Kidney epithelial cell (primary cell): ENCODE measurements at regions not wholly inside any gene's neighbourhood (a gene's known extent, or its start where the extent isn't known, plus 50 kb on each side); places are given as distances from the start of the nearest gene placed in this dataset.

Experiments
- DNase-seq: peaks from one replicate; pipeline ENCODE4 v3.0.0-alpha.2; 2010; ENCODE audit warnings: low read depth
- H3K27me3 ChIP-seq: 2 replicates; pipeline ENCODE4 v1.6.0; 2011; ENCODE audit warnings: low read length; ENCODE audit not compliant: control insufficient read depth, insufficient read depth
- H3K36me3 ChIP-seq: 2 replicates; pipeline ENCODE4 v1.5.1; 2011; ENCODE audit warnings: low read length; ENCODE audit not compliant: control insufficient read depth, insufficient read depth
- H3K4me3 ChIP-seq: 2 replicates; pipeline ENCODE4 v1.5.1; 2011; ENCODE audit warnings: low read depth, mild to moderate bottlenecking, control low read depth, low read length
- CTCF ChIP-seq: IDR thresholded peaks from 2 replicates; pipeline ENCODE4 v1.5.1; 2011; ENCODE audit warnings: mild to moderate bottlenecking, moderate library complexity, low read length, control low read depth, inconsistent platforms; ENCODE audit not compliant: insufficient read depth, poor library complexity, severe bottlenecking

- no peak for DNase-seq
- Histone ChIP-seq H3K4me3 (no peak overlapping the region), H3K27me3 (no peaks in the 10 kb centered on the region), H3K36me3 (no peaks in the 10 kb centered on the region)
- no peak for TF ChIP-seq CTCF
These were observed 445.0 kb downstream of the UTRN start for GRCh38 chr6:144730088-144730645.

GRCh38 chr6:144731229-144731628 is 446.1 kb downstream of the UTRN start:
- no peak for DNase-seq
- TF ChIP-seq CTCF, result no peak
- Histone ChIP-seq H3K27me3 (no peaks in the 10 kb centered on the region), H3K4me3 (no peak overlapping the region), H3K36me3 (no peaks in the 10 kb centered on the region)

GRCh38 chr6:144736763-144737162 is 451.6 kb downstream of the UTRN start:
- no peak for DNase-seq
- no peaks in the 10 kb centered on the region for H3K27me3 ChIP-seq
- no peak overlapping the region for H3K4me3 ChIP-seq
- TF ChIP-seq CTCF, result no peak
- H3K36me3 ChIP-seq, result no peaks in the 10 kb centered on the region

GRCh38 chr6:144737998-144738397 is 452.9 kb downstream of the UTRN start:
- H3K27me3 ChIP-seq, result no peaks in the 10 kb centered on the region
- no peaks in the 10 kb centered on the region for H3K36me3 ChIP-seq
- H3K4me3 ChIP-seq, result no peak overlapping the region
- no peak for DNase-seq
- TF ChIP-seq CTCF, result no peak

GRCh38 chr6:144739873-144740272 is 454.7 kb downstream of the UTRN start:
- H3K36me3 ChIP-seq, result no peaks in the 10 kb centered on the region
- H3K27me3 ChIP-seq, result no peaks in the 10 kb centered on the region
- DNase-seq, result no peak
- H3K4me3 ChIP-seq, result no peak overlapping the region
- no peak for TF ChIP-seq CTCF

- Histone ChIP-seq H3K27me3 (no peaks in the 10 kb centered on the region), H3K4me3 (no peak overlapping the region), H3K36me3 (no peaks in the 10 kb centered on the region)
- no peak for DNase-seq
- TF ChIP-seq CTCF, result no peak
These were observed 456.5 kb downstream of the UTRN start for GRCh38 chr6:144741659-144742058.
